GM19351 (cell line): ENCODE measurements at regions not wholly inside any gene's neighbourhood (a gene's known extent, or its start where the extent isn't known, plus 50 kb on each side); places are given as distances from the start of the nearest gene placed in this dataset.
"Not testable (repeated sequence)": the region's sequence is repeated elsewhere in the genome, so short reads cannot be mapped to it uniquely, and the experiment has no call there.

ENCODE experiments used
- ATAC-seq: cut with Tn5 transposase; IDR thresholded peaks from one replicate; pipeline ENCODE4 v1.9.1; 2021; ENCODE audit warnings: mild to moderate bottlenecking, moderate library complexity; ENCODE audit not compliant: unreplicated experiment

DNA sequence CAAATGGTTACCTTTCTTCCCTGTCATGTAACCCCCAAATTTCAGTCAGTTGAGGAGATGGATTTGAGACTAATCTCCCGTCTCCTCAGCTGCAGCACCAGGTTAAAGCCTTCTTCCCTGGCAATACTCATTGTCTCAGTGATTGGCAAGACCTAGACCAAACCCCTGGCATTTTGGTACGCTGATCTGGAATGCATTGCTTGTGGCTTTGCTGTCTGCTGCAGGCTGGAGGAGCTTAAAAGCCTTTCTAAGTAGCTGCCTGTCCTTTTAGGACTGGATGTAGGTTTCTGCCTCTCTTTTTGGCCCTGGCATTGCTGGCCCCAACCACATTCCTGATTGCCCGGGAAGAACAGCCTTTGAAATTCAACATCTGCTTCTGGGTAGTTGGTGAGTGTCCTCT is 729.6 kb upstream of the GJE1 start:
- ATAC-seq = no peak

DNA sequence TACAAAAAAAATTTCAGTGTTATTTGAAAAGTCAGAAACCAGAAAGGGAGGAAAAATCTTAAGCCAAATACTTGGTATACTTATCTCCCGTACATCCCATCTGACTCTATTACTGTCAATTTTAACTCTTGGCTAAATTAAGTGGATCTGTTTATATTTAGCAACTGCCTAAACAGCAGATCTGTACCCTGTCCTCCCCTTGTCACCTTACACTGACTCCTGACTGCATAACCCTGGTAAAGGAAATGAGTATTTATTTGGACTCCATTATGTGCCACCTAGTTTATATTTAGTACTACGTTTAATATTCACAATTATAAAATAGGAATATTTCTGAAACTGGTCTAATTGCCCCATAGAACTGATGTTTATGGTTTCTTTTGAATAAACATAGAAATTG is 730.2 kb upstream of the GJE1 start:
- ATAC-seq = no peak

DNA sequence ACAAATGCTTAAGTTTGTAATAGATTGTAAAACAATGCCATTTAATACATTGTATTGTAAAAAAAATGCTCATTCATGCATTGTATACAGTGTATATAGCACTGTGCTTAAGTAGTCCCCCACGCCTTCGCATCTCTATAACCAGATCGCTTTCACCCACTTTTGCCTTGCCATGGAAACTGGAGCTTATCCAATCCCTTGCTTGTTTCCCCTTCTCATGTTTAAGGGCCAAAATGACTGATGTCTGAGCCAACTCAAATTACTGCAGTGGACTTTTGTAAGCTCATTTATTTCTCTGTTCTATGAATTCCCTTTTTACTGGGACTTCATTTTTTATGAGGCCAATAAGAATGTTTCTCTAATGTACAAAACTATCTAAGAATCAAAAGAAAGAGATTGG is 730.9 kb upstream of the GJE1 start:
- no peak for ATAC-seq

DNA sequence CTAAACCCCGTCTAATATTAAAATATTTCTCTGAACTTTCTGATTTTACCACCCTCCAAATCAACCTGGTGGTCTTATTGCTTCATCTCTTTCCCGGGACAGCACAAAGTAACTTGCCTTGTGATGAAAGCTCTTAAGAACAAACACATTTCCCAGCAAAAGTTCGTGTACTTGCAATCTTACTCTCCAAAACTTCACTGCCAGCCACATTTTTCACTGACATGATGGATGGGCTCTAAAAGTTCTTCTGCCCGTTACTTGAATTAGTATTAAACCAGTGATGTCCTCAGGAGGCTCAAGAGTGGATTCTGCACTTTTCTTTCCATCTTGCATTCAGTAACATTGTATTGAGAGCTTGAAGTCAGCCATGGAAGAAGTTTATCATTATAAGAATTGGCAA is 731.6 kb upstream of the GJE1 start:
- no peak for ATAC-seq

DNA sequence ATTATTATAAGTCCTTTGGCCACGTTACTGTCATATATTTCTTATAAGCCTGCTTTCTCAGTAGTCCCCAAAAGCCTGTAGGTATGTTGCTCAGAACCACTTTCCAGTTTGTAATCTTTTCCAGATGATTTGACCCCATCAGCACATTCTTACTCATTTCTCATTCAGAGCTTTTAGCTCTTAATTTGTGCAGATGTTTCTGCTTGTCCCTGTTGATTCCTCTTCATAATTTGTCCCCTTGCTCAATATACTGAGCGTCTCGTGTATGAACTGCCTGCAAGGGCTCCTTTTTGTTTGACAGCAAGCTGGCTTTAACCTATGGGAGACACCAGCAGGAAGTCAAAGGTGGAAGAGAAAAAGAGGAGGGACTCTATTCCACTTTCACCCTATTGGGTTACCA is 733.8 kb upstream of the GJE1 start:
- ATAC-seq = no peak

DNA sequence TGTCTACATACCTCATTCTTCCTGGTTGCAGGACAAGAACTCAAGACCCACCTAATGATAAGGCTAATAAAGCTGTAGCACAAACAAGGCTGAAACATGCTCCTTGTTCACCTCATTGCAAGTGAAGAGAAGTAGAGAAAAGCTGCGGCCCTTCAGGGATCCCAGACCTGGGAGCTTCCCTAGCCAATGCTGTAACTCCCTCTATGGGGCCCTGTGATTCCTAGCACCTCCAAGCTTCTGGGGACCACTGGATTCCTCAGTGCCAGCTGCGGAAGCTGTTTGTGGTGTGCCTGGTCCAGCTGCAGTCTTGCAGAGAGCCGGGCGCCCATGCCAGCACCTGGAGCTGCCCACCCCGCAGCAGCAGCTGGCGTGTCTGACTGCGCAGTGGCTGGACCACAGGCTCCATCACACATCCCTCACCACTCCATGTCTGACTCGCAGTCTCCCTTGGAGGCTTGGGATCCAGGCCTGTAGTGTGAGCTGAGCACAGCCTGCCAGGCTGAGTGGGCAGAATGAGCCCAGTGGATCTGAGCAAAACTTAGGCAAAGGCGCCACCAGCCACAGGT is 737.2 kb upstream of the GJE1 start:
- no peak for ATAC-seq

DNA sequence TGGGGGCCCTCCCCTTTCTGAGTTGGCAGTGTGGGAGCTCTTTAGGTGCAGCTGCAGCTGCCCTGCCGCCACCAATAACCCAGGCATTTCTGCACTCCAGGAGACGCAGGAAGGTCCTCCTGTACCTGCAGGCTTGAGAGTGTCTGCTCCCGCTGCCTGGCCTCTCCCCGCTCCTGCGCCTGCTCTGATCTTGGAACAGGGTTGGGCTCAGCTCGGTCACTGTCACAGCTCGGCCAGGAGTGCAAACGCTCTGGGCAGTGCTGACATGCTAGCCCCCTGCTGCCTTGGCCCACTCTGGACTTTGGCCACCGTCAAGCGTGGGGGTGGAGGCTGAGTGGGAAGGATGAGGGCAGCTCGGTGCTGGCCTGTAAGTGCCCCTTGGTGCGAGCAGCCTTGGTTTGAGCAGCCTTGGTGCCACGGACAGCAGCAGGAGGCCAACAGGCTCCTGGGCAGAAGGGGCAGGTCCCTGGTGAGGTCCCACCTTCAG is 738.1 kb upstream of the GJE1 start:
- no peak for ATAC-seq

DNA sequence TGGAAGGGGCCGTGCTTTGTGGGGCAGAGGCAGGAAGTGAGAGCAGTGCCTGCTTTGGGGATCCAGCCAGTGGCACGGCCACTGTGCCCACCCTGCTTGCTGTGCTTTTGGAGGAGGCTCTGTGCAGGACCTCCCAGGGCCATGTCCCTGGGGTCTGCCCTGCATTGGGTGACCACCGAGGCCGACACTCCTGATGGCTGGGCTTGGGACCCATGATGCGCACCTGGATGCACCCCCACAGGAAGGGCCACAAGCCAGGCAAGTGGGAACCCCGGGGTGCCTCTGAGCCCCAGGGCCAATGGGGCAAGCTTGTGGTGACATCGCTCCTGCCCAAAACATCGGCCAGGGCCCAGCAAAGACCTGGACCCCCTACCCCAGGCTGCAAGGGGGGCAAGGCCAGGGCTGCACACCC is 738.6 kb upstream of the GJE1 start:
- ATAC-seq = no peak

DNA sequence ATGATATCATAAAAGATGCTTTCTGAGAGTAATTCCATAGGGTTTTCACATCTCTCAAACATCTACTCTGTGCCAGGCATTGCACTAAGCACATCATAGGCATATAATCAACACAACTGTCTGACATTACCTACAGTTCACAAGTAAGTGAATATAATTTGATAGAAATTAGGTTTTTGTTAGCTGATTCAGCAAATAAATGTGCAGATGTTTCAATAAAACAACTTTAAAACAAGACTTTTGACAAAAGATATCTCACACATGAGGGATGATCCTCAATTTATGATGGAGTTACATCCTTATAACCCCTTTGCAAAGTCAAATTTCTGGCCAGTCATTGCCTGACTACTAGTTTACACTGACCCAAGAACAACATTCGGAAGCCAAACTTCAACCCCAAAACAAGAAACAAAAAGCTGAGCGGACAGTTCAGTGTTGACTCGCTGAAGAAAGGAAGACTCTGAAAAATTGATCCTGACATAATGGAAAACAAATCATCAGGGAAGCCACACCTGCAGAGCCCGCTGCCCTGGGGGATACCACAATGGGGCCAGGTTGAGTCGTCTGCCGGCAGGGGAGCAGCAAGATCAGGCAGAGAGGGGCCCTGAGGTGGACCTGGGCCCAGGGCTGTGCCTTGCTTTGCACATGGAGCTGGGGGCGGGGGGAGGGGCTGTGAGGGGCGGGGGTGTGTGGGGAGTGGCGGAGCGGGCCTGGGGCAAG is 739.2 kb upstream of the GJE1 start:
- no peak for ATAC-seq

DNA sequence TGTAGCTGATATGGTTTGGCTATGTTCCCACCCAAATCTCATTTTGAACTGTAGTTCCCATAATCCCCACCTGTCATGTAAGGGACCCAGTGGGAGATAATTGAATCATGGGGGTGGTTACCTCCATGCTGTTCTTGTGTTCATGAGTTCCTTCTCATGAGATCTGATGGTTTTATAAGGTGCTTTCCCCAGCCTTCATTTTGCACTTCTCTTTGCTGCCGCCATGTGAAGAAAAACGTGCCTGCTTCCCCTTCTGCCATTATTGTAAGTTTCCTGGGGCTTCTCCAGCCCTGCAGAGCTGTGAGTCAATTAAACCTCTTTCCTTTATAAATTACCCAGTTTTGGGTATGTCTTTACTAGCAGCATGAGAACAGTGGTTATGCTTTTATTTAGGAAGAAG is 741.6 kb upstream of the GJE1 start:
- ATAC-seq = not testable (repeated sequence)

DNA sequence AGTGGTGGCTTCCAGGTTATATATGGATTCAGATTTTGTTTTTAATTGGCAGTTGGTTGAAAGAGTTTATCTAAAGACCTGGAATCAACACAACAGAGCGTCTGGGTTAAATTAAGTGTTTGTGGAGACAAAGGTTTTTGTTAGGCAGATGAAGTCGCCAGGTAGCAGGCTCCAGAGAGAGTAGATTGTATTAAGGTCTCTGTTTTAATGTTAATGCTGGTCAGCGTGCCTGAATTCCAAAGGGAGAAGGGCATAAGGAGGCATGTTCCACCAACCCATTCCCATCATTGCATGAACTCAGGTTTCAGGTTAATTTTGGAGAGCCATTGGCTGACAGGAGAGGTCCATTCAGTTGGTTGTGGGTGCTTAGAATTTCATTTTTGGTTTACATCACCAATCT is 744.1 kb upstream of the GJE1 start:
- ATAC-seq = no peak

DNA sequence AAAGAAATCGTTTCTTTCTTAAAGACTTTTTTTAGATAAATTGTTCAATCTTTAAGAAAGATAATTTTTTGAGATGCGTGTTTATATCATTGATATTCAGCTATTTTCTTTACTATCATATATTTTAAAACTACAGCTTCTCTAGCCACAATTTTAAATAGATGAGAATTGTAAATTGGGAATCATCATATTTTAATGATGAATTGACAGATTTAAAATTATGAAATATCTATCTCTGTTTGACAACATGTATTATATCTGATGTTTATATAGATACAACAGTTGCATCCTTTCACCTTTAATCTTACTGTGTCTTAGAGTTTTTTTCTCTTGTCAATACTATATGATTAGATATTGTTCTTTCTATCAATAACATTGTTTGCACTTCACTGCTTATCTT is 762.3 kb upstream of the GJE1 start:
- no peak for ATAC-seq

DNA sequence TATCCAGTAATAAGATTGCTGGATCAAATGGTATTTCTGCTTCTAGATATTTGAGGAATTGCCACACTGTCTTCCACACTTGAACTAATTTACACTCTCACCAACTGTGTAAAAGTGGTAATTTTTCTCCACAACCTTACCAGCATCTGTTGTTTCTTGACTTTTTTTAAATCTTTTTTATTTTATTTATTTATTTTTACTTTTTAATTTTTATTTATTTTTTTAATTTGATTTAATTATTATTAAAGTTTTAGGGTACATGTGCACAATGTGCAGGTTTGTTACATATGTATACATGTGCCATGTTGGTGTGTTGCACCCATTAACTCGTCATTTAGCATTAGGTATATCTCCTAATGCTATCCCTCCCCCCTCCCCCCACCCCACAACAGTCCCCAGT is 765.9 kb upstream of the GJE1 start:
- ATAC-seq = not testable (repeated sequence)

DNA sequence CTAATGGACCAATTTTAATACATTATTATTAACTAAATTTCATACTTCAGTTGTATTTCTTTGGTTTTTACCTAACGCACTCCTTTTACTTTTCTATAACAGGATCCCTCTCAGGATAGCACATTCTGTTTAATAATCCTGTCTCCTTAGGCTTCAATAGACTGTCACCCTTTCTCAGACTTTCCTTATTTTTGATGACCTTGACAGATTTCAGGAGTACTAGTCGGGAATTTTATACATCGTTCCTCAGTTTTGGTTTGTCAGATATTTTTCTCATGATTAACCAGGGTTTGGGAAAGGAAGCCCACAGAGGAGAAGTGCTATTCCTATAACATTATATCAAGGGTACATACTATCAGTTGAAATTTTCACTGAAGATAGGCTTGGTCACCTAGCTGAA is 768.0 kb upstream of the GJE1 start:
- no peak for ATAC-seq

DNA sequence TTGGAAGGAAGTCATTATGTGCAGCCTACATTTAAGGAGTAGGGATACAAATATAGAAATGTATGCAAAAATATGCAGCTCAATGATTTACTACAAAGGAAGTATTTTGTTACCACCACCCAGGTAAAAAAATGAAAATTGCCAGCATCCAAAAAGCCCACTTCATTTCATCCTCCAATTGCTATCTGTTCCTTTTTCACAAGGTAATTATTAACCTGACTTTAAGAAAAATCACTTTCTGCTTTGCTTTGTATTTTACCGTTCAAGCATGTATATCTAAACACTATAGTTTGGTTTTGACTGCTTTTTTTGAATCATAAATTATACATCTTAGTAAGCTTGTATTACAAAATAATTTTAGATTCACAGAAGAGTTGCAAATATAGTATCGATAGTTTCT is 768.5 kb upstream of the GJE1 start:
- no peak for ATAC-seq

DNA sequence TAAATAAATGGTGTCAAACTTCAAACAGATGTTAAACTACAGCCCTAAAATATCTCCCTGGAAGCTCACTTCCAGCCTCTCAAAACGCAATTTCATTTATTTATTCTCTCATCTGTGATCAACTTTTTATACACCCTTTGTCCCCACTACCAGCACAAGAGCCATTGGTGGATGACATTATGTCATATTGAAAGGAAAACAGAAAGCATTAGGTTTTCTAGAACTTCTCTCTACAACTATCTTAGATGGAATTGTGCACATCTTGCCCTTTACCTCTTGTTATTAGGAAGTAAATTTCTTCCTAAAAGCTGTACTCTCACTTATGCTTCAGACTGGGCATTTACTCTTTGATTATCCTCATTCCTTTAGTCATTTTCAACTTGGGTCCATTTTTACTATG is 771.2 kb upstream of the GJE1 start:
- peak; percentile 56 for ATAC-seq

DNA sequence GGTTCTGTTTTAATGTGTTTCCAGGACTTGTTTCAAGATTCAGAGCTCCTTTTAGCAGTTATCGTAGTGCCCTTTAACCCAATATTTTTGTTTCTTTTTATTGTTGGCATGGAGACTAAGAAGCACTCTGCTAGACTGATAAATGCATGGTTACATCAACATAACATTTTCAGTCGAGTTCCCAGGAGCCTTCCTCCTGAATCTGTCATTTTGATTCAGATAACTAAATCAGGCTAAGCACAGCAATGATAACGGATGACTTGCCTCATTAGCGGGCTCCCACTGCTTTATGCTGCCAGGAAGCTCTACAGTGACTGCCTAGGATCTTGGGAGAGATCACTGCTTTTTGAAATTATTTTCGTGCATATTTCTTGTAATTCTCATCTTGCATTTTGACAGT is 772.8 kb upstream of the GJE1 start:
- ATAC-seq = no peak

DNA sequence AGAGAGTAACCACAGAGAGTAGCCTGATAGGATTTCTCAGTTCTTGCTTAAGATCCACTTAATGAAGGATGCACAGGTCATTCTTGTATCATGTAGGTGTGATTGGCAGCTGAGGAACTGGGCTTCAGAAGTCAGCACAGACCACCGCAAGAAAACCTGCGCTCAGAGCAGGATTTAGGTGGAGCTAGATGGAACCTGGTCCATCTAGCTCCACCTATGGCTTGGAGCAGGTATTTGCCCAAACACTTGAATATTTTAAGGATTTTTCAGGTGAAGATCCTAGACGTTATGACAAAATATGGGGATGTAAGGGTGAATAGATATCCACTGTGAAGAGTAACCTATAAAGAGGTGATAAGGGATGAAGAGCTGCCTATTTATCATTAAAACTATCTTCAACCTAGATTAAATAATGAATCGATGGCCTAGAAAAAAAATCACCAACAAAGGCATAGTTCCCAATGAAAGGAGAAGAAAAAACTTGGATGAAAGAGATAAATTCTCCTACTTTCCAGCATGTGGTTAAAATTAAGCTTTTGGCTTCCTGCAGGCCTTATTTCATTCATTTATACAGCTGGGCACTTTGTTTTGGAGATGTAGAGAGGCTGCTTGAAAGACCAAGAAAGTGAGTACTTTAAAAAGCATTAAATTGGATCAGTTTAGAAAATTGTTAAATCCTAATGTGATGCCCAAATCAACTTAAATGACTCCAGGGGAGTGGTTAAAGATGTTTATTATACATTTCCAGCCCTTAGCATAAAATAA is 778.4 kb upstream of the GJE1 start:
- no peak for ATAC-seq

DNA sequence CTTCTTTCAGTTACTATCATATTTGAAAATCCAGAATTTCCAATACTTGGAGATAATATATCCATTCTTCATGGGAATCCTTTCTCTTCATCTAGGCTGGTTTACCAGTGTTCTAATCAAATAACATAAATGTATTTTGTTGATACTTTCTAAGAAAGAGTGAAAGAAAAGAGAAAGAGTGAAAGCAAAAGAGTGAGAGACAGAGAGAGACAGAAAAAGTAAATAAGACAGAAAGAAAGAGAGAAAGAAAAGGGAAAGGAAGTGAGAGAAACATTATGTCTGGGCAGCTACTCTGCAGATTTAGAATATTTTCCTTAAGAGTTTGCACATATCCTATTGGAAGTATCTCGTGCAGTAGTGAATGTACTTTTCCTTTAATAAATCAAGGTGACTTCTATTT is 781.0 kb upstream of the GJE1 start:
- ATAC-seq = no peak

DNA sequence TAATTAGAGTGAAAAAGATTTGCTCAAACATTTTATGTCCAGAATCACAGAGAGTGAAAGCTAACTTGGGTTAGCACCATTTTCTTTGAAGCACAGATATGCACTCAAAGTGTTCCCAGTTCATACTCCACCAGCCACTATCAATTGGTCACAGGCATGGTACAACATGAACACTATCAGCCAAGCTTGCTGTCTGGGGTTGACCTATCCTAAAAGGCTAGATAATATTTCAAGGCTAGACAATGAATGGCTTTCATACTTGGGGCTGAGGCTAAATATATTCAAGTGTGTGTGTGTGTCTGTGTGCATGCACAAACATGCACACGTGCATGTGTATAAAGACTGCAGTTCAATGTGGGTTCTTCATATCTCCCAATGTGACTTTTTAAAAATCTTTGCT is 783.0 kb upstream of the GJE1 start:
- no peak for ATAC-seq

DNA sequence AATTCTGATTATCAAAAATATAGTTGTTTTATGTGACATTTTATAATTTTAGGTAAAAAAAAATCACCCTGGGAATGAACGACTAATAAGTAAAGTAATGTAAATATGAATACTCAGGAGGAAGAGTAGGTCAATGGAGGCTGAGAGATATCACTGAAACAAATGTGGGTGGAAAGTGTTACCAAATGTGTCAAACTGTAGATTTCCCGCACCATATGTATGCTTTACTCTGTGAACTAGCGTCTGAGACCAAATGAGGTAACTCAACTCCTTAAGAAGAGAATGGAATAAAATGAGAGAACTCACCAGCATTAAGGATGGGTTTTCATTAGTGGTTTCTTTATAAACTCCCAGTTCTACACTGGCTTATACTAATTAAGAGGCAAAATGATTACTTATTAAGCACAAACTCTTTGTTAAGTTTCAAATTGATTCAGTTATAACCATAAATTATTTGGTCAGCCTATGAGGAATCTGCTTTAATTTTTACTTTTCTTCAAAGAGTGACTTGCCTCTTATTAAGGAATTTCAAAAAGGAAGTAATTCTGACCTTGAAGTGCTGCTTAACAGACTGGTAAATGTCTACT is 784.7 kb upstream of the GJE1 start:
- ATAC-seq = no peak

DNA sequence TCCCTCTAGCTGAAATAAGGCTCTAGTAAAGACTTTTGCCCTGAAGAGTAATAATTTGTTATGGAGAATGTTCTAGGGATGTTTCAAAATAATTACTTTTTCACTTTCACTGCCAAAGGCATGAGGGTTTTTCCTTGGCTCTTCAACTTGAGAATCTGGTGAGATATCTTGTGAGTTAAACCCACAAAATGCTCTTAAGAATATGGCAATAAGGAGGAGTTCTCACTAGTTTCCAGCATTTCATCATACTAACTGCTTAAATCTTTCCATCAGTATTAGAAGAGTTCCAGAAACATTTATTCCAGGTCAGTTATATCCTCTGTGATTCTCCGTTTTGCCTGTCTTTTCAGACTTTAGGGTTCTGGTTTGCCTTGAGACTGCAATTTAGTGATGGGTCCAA is 785.6 kb upstream of the GJE1 start:
- no peak for ATAC-seq
